ENCODE measurements at regions not wholly inside any gene's neighbourhood (a gene's known extent, or its start where the extent isn't known, plus 50 kb on each side); places are given as distances from the start of the nearest gene placed in this dataset.

DNA sequence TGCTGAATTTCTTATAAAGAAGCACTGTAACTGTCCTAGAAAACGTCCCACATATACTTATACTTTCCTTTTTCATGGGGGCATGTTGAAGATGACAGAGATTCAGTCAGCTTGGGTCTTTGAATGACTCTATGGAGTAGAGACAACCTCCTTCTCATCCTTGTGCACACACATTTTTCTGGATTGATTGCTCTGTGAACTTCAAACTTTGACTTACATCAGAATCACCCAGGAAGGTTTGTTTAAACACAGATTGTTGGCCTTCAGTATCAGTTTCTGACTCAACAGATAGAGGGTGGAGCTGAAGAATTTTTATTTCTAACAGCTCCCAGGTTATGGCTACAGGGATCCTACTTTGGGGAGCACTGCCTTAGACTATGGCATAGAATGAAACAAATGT, 97.6 kb upstream of the DGKB start:
- H3K4me3 ChIP-seq: no peak overlapping the region
- H3K4me1 ChIP-seq: no peaks in the 10 kb centered on the region
- DNase-seq: no peak
- TF ChIP-seq, protein P1, sequence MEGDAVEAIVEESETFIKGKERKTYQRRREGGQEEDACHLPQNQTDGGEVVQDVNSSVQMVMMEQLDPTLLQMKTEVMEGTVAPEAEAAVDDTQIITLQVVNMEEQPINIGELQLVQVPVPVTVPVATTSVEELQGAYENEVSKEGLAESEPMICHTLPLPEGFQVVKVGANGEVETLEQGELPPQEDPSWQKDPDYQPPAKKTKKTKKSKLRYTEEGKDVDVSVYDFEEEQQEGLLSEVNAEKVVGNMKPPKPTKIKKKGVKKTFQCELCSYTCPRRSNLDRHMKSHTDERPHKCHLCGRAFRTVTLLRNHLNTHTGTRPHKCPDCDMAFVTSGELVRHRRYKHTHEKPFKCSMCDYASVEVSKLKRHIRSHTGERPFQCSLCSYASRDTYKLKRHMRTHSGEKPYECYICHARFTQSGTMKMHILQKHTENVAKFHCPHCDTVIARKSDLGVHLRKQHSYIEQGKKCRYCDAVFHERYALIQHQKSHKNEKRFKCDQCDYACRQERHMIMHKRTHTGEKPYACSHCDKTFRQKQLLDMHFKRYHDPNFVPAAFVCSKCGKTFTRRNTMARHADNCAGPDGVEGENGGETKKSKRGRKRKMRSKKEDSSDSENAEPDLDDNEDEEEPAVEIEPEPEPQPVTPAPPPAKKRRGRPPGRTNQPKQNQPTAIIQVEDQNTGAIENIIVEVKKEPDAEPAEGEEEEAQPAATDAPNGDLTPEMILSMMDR (IDR thresholded peaks at IDR 0.05; ENCODE audit: borderline replicate concordance): no peak
- H3K27ac ChIP-seq (replicated peaks): no peak overlapping the region
- no peaks in the 10 kb centered on the region for H3K9me3 ChIP-seq (replicated peaks)
- intact Hi-C loops (cut with micrococcal nuclease): no loop called here
- no peaks in the 10 kb centered on the region for H3K27me3 ChIP-seq (ENCODE audit: low read depth)
- no peaks in the 10 kb centered on the region for H3K36me3 ChIP-seq

DNA sequence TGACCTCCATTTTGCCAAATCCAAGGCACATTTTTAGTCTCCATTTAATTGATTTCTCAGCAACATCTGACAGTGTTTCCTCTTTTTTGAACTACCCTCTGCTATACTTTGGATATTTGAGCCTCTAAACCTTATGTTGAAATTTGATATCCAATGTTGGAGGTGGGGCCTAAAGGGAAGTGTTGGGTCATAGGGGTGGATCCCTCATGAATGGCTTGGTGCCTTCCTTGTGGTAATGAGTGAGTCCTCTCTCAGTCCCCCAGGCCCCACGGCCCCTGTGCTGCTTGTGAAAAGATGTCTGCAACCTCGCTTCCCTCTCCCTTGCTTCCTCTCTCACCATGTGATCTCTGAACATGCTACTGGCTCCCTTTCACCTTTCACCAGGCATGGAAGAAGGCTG, 96.8 kb upstream of the DGKB start:
- H3K4me1 ChIP-seq: no peaks in the 10 kb centered on the region
- TF ChIP-seq, protein P1 (IDR thresholded peaks at IDR 0.05; ENCODE audit: borderline replicate concordance): no peak
- intact Hi-C loops (cut with micrococcal nuclease): no loop called here

DNA sequence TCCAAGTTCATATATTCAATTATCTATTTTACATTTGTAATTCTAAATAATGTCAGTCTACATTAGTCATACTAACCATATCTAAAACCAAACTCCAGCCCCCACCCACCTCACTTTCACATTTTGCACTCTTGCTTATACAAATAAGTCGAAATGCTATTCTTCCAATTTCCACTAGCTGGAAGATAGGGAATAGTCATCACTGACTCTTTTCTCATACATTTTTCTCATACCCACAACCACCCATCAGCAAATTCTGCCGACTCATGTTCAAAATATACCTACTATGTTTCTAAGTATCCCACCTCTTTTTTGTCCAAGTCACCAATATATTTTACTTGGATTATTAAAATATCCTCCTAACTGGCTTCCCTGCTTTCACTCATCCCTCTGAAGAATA, 93.2 kb upstream of the DGKB start:
- DNase-seq: no peak

More for the DNA sequence above, 96.8 kb upstream of the DGKB start:
- no peak overlapping the region for H3K27ac ChIP-seq (replicated peaks)
- no peaks in the 10 kb centered on the region for H3K36me3 ChIP-seq
- H3K4me3 ChIP-seq: no peak overlapping the region
- H3K27me3 ChIP-seq (ENCODE audit: low read depth): no peaks in the 10 kb centered on the region
- H3K9me3 ChIP-seq (replicated peaks): no peaks in the 10 kb centered on the region
- no peak for DNase-seq

DNA sequence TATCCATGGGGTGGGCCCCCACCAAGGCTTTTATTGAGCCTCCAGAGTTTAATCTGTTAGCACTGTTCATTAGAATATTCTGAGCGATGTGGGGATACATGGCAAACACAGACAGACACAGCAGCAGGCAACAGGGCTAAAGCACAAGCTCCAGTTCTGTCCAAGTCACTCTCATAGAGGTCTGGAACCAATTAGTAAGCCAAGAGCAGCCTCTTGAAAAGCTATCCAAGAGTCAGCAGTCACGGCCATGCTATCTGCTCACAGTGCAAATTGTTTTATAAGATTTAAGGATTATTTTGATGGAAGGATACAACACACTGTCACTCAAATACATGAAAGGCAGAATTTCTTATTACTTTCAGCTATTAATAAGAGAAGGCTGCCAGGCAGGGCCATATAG, 86.4 kb upstream of the DGKB start:
- intact Hi-C loops (cut with micrococcal nuclease): no loop called here
- Histone ChIP-seq H3K4me3 (no peak overlapping the region), H3K27me3 (ENCODE audit: low read depth) (no peaks in the 10 kb centered on the region), H3K27ac (replicated peaks) (no peak overlapping the region), H3K9me3 (replicated peaks) (no peaks in the 10 kb centered on the region), H3K4me1 (peaks cover 3% of the 10 kb centered on the region), H3K36me3 (no peaks in the 10 kb centered on the region)
- TF ChIP-seq, protein P1 (IDR thresholded peaks at IDR 0.05; ENCODE audit: borderline replicate concordance): no peak
- DNase-seq: no peak

More for the DNA sequence above, 93.2 kb upstream of the DGKB start:
- TF ChIP-seq, protein P1 (IDR thresholded peaks at IDR 0.05; ENCODE audit: borderline replicate concordance): no peak
- intact Hi-C loops (cut with micrococcal nuclease): no loop called here
- no peak overlapping the region for H3K4me3 ChIP-seq
- no peak overlapping the region for H3K27ac ChIP-seq (replicated peaks)
- H3K4me1 ChIP-seq: no peaks in the 10 kb centered on the region
- no peaks in the 10 kb centered on the region for H3K27me3 ChIP-seq (ENCODE audit: low read depth)
- no peaks in the 10 kb centered on the region for H3K9me3 ChIP-seq (replicated peaks)
- no peaks in the 10 kb centered on the region for H3K36me3 ChIP-seq

DNA sequence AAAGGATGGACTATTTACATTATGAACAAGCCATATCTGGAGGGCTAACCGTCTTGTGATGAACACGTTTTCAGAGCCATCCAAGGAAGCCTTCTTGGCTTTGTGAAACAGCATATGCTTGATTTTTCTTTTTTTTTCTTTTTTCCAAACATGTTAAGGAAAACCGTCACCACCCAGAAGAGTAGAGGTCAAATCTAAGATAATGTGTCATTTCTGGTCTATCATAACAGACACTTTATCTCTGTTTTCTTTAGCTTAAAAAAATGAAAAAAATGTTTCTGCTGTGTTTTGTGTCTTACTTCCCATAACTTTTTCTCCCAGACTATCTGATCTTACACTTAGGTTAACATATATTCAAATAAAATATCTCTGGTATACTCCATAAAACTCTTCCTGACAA, 76.1 kb upstream of the DGKB start:
- Histone ChIP-seq H3K36me3 (no peaks in the 10 kb centered on the region), H3K27ac (replicated peaks) (no peak overlapping the region), H3K4me3 (no peak overlapping the region), H3K9me3 (replicated peaks) (peaks cover 7% of the 10 kb centered on the region), H3K4me1 (no peaks in the 10 kb centered on the region), H3K27me3 (ENCODE audit: low read depth) (no peaks in the 10 kb centered on the region)
- intact Hi-C loops (cut with micrococcal nuclease): no loop called here
- TF ChIP-seq, protein P1 (IDR thresholded peaks at IDR 0.05; ENCODE audit: borderline replicate concordance): no peak
- no peak for DNase-seq

DNA sequence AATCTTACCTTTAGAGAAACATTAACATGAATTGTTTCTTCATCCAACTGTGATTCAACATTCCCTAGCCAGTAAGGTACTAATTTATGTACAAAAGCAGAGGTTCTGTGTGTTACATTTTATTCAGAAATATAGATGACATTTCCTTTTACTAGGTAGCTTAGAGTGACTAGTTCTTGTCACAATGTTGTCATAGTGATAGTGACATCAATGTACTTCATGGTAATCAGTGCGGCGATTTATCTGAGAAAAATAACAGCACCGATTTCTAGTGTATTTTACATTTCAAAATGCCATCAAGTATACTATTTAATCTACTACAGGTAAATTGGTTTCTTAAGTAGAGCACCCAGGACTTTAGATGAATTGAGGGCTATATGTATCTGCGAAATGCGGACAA, 72.1 kb upstream of the DGKB start:
- Histone ChIP-seq H3K36me3 (no peaks in the 10 kb centered on the region), H3K4me1 (no peaks in the 10 kb centered on the region), H3K9me3 (replicated peaks) (no peaks in the 10 kb centered on the region), H3K4me3 (no peak overlapping the region), H3K27ac (replicated peaks) (no peak overlapping the region), H3K27me3 (ENCODE audit: low read depth) (no peaks in the 10 kb centered on the region)
- intact Hi-C loops (cut with micrococcal nuclease): no loop called here
- DNase-seq: no peak
- TF ChIP-seq, protein P1 (IDR thresholded peaks at IDR 0.05; ENCODE audit: borderline replicate concordance): no peak

All from left ventricle myocardium inferior (tissue), 1 donor.